H1 (cell line): ENCODE measurements at regions not wholly inside any gene's neighbourhood (a gene's known extent, or its start where the extent isn't known, plus 50 kb on each side); places are given as distances from the start of the nearest gene placed in this dataset.

Experiments used
- CEBPB ChIP-seq: IDR thresholded peaks from 2 replicates; pipeline ENCODE4 v1.6.1; 2012; ENCODE audit warnings: low read depth, low read length
- CHD2 ChIP-seq: IDR thresholded peaks from 2 replicates; pipeline ENCODE4 v1.6.1; 2012; ENCODE audit warnings: low read length, improper control_type of control experiment
- CTBP2 ChIP-seq: IDR thresholded peaks from 2 replicates; pipeline ENCODE4 v1.7.0; 2011; ENCODE audit warnings: borderline replicate concordance, mild to moderate bottlenecking, moderate library complexity, mixed read lengths, low read length; ENCODE audit not compliant: insufficient read depth, insufficient read length
- JUN ChIP-seq: IDR thresholded peaks from 2 replicates; pipeline ENCODE4 v1.6.1; 2011; ENCODE audit warnings: low read depth, mild to moderate bottlenecking, improper control_type of control experiment, low read length
- POLR2A ChIP-seq, 2 experiments: IDR thresholded peaks; 1 replicate in 1 of 2; 2 replicates in 1 of 2; pipeline ENCODE4 v1.6.1; 2011; ENCODE audit warnings: low read depth in 2 of 2, low read length in 2 of 2, mild to moderate bottlenecking in 2 of 2; ENCODE audit errors: control extremely low read depth in 1 of 2
- RAD21 ChIP-seq, 2 experiments: IDR thresholded peaks in 1 of 2; conservative IDR thresholded peaks in 1 of 2; 2 replicates each; pipeline ENCODE4 v1.6.1; 2011; ENCODE audit warnings: low read depth in 2 of 2, low read length in 2 of 2, improper control_type of control experiment in 1 of 2, inconsistent platforms in 1 of 2, mild to moderate bottlenecking in 1 of 2, moderate library complexity in 1 of 2
- RXRA ChIP-seq: IDR thresholded peaks from 2 replicates; pipeline ENCODE4 v1.6.1; 2011; ENCODE audit warnings: low read depth, mild to moderate bottlenecking, low read length, moderate library complexity; ENCODE audit not compliant: insufficient read depth
- SAP30 ChIP-seq: fragments of 300-600 bp; sonication (generic); IDR thresholded peaks from 2 replicates; pipeline ENCODE4 v1.7.1; 2012; ENCODE audit warnings: low read length, moderate library complexity, mild to moderate bottlenecking, inconsistent platforms; ENCODE audit not compliant: insufficient read depth, insufficient replicate concordance
- SIN3A ChIP-seq, 2 experiments: IDR thresholded peaks in 1 of 2; conservative IDR thresholded peaks in 1 of 2; 2 replicates each; pipeline ENCODE4 v1.6.1; 2011 to 2012; ENCODE audit warnings: low read length in 2 of 2, improper control_type of control experiment in 1 of 2, low read depth in 1 of 2, mild to moderate bottlenecking in 1 of 2
- TEAD4 ChIP-seq: IDR thresholded peaks from 2 replicates; pipeline ENCODE4 v1.6.1; 2012; ENCODE audit warnings: low read depth, low read length, inconsistent platforms, mixed read lengths

GRCh38 chr21:15332572-15332971 is 267.8 kb upstream of the NRIP1 start (continued):
- TF ChIP-seq RAD21 (IDR thresholded peaks at IDR 0.05 in 1 of 2, conservative IDR thresholded peaks at IDR 0.05 in 1 of 2; ENCODE audit: low read depth in 2 of 2, low read length in 2 of 2) (no peak), POLR2A (IDR thresholded peaks at IDR 0.05; ENCODE audit: control extremely low read depth in 1 of 2, low read depth in 2 of 2, low read length in 2 of 2) (no peak), JUN (no peak), CTBP2 (no peak), SIN3A (conservative IDR thresholded peaks at IDR 0.05 in 1 of 2, IDR thresholded peaks at IDR 0.05 in 1 of 2; ENCODE audit: low read depth in 1 of 2, low read length in 2 of 2) (no peak), TEAD4 (no peak), SAP30 (no peak), CEBPB (no peak), CHD2 (no peak), RXRA (no peak)
